ENCODE measurements at regions not wholly inside any gene's neighbourhood (a gene's known extent, or its start where the extent isn't known, plus 50 kb on each side); places are given as distances from the start of the nearest gene placed in this dataset.

GRCh38 chr15:97053635-97054034 lies 723.1 kb downstream of the NR2F2 start:
- TF ChIP-seq CTCF (optimal IDR thresholded peaks at IDR 0.05 in 1 of 3, IDR thresholded peaks at IDR 0.05 in 1 of 3, conservative IDR thresholded peaks at IDR 0.05 in 1 of 3; ENCODE audit: extremely low read depth in 1 of 3, insufficient read depth in 2 of 3, low read length in 3 of 3) (no peak), EZH2 (IDR thresholded peaks at IDR 0.05; ENCODE audit: low read length) (no peak)
